Right lobe of liver (tissue), 6 donors: ENCODE measurements at regions not wholly inside any gene's neighbourhood (a gene's known extent, or its start where the extent isn't known, plus 50 kb on each side); places are given as distances from the start of the nearest gene placed in this dataset.

Experiments used
- ATAC-seq, 4 donors: fragments of 200-7000 bp; cut with Tn5 transposase; one replicate each; pipeline ENCODE4 v1.9.1; 2020; ENCODE audit warnings: mild to moderate bottlenecking in 4 of 4, moderate library complexity in 4 of 4
- DNase-seq, 3 donors: peaks; one replicate each; pipeline ENCODE4 v3.0.0-alpha.2; 2020
- H3K27ac ChIP-seq, 3 donors: fragments of 200-600 bp; one replicate each; pipeline ENCODE4 v1.8.0; 2022
- H3K27me3 ChIP-seq, 2 donors: fragments of 200-600 bp; one replicate each; pipeline ENCODE4 v1.8.0; 2022
- H3K36me3 ChIP-seq, 4 donors: fragments of 200-600 bp; sonication (generic) in 1 of 4; one replicate each; pipeline versions ENCODE4 v1.5.1 to v1.8.0; 2017 to 2022; ENCODE audit warnings: control low read depth in 1 of 4
- H3K4me1 ChIP-seq, 4 donors: fragments of 200-600 bp; sonication (generic) in 1 of 4; one replicate each; pipeline versions ENCODE4 v1.5.1 to v1.8.0; 2017 to 2022; ENCODE audit warnings: control low read depth in 1 of 4
- H3K4me3 ChIP-seq, 3 donors: fragments of 200-600 bp; one replicate each; pipeline ENCODE4 v1.8.0; 2022
- H3K9me3 ChIP-seq, 4 donors: fragments of 200-600 bp; sonication (generic) in 1 of 4; one replicate each; pipeline versions ENCODE4 v1.5.1 to v1.8.0; 2017 to 2022; ENCODE audit warnings: control low read depth in 1 of 4
- POLR2A ChIP-seq: fragments of 450-650 bp; IDR thresholded peaks from one replicate; pipeline ENCODE4 v1.6.1; 2017; ENCODE audit warnings: antibody characterized with exemption, mild to moderate bottlenecking
- WGBS: methylation state at CpG from one replicate; pipeline ENCODE4 v1.1.6; 2018; ENCODE audit warnings: low coverage, low lambda C conversion rate; ENCODE audit not compliant: insufficient coverage; ENCODE audit errors: missing lambda C conversion rate; 5-methylcytosine and 5-hydroxymethylcytosine counted together
- intact Hi-C, 2 donors: fragments of 100-400 bp; cut with DNase I; formaldehyde crosslinking; loops; one replicate each; pipeline versions ENCODE4 v1.11.2 to v1.14.1; 2022
- TF ChIP-seq, protein P1 (sequence below), 4 donors: fragments of 200-600 bp in 3 of 4; fragments of 450-650 bp in 1 of 4; IDR thresholded peaks; one replicate each; pipeline versions ENCODE4 v1.5.1 to v1.8.0; 2016 to 2022; ENCODE audit warnings: antibody characterized with exemption in 4 of 4, mild to moderate bottlenecking in 2 of 4
- donor health status: DM: no; HTN: yes; CAD: no.
- donor health status: DM: no; HTN: no; CAD: no.
- donor health status: DM: no; HTN: no; CAD: no.
- donor health status: DM: no; HTN: yes; CAD: no.
- donor health status: DM: no; HTN: yes; CAD: no.

- no peak for ATAC-seq
- Histone ChIP-seq H3K27ac (no peak overlapping the region), H3K9me3 (no peaks in the 10 kb centered on the region), H3K27me3 (no peaks in the 10 kb centered on the region), H3K36me3 (no peaks in the 10 kb centered on the region), H3K4me3 (no peak overlapping the region), H3K4me1 (peaks cover 0 to 15% (median 0%) of the 10 kb centered on the region in 4 donors)
- DNase-seq: no peak
- intact Hi-C loops: no loop called here
- TF ChIP-seq, protein P1, sequence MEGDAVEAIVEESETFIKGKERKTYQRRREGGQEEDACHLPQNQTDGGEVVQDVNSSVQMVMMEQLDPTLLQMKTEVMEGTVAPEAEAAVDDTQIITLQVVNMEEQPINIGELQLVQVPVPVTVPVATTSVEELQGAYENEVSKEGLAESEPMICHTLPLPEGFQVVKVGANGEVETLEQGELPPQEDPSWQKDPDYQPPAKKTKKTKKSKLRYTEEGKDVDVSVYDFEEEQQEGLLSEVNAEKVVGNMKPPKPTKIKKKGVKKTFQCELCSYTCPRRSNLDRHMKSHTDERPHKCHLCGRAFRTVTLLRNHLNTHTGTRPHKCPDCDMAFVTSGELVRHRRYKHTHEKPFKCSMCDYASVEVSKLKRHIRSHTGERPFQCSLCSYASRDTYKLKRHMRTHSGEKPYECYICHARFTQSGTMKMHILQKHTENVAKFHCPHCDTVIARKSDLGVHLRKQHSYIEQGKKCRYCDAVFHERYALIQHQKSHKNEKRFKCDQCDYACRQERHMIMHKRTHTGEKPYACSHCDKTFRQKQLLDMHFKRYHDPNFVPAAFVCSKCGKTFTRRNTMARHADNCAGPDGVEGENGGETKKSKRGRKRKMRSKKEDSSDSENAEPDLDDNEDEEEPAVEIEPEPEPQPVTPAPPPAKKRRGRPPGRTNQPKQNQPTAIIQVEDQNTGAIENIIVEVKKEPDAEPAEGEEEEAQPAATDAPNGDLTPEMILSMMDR (IDR thresholded peaks at IDR 0.05): no peak
- TF ChIP-seq POLR2A: no peak
- 42% methylated on average over 3 of the region's 4 CpGs for WGBS
These were observed 142.1 kb downstream of the BCOR start for GRCh38 chrX:39955625-39956024.

DNA sequence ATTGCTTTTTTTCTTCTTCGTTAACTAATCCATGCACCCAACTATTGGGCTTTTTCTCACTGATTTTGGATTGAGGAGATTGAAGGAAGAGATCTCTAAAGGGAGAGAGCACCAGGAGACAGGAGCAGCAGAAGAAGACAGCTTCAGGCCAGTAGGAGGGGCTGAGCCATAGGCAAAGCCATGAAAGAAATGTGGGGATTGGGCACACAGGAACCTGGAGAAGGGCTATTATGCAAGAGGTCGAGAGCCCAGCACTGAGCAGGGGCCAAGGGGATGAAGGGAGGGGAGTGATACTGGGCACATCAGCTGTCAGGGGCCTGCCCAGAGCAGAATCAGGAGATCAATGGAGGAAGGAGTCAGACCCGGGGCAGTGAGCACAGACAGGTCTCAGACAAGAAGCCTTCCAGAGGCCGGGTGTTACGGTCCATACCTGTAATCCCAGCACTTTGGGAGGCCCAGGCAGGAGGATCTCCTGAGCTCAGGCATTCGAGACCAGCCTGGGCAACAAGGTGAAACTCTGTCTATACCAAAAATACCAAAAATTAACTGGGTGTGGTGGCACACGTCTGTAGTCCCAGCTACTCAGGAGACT is 140.9 kb downstream of the BCOR start:
- H3K27me3 ChIP-seq: no peaks in the 10 kb centered on the region
- TF ChIP-seq, protein P1 (IDR thresholded peaks at IDR 0.05): no peak
- no peak for TF ChIP-seq POLR2A
- H3K4me3 ChIP-seq: no peak overlapping the region
- H3K4me1 ChIP-seq: peaks cover 0 to 15% (median 0%) of the 10 kb centered on the region in 4 donors
- intact Hi-C loops: no loop called here
- 49% methylated on average over 3 of the region's 7 CpGs for WGBS
- no peaks in the 10 kb centered on the region for H3K36me3 ChIP-seq
- H3K27ac ChIP-seq: no peak overlapping the region
- H3K9me3 ChIP-seq: no peaks in the 10 kb centered on the region
- ATAC-seq (no peak), DNase-seq (no peak)

DNA sequence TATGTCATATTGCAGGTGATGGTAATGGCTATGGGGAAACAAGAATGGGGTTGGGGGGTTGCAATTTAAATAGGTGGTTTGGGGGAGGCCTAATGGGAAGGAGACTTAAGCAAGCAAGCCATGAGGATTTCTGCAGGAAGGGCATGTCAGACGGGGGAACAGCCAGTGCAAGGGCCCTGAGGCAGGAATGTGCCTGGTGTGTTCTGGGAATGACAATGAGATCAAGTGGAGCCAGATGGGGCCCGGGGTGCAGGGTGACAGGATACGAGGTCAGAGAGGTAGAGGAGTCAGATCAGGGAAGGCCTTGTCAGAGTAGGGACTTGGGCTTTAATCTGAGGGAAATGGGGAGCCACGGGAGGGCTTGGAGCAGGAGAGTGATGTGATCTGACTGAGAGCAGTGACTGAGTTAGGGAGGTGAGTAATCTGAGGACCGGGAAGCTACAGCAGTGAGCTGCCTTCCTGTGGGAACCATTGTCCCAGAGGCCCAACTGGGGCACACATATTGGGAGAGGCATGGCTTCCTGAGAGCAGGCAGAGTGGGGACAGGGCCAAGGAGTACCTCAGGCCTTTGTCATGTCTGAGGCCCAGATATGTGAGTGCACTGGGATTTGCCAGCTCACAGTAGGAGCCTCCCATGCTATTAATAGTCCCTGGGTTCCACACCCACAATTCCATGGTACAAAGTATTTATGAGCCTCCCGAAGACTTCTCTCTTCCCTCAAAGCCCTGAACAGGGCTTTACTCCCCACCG is 139.8 kb downstream of the BCOR start:
- DNase-seq: no peak
- 63% methylated on average over 4 of the region's 7 CpGs for WGBS
- intact Hi-C loops: no loop called here

DNA sequence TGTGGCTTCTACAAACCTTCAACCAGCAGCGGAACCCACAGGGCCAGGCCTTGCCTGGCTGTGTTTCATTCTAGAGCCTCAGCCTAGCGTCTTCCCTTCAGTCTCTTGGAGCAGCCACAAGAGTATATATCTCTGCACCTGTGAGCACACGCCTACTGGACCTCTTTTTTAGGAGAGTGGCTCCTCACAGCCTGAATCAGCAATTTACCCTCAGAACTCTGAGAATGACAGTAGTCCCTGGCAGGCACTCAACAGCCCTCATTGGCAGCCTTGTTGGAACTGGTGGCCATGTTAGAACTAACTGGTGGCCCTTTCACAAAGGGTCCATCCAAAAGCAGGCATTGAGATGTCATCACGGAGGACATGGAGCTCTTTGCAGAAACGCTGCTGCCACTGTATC is 138.9 kb downstream of the BCOR start:
- intact Hi-C loops: no loop called here
- ATAC-seq (no peak), DNase-seq (no peak)
- no peaks in the 10 kb centered on the region for H3K9me3 ChIP-seq
- 70% methylated on average over 4 of the region's 5 CpGs for WGBS
- no peaks in the 10 kb centered on the region for H3K36me3 ChIP-seq
- H3K4me1 ChIP-seq: peaks cover 0 to 7% (median 0%) of the 10 kb centered on the region in 4 donors
- H3K4me3 ChIP-seq: no peak overlapping the region
- TF ChIP-seq POLR2A: no peak
- TF ChIP-seq, protein P1 (IDR thresholded peaks at IDR 0.05): no peak
- no peaks in the 10 kb centered on the region for H3K27me3 ChIP-seq
- H3K27ac ChIP-seq: no peak overlapping the region

More for the DNA sequence above, 139.8 kb downstream of the BCOR start:
- Histone ChIP-seq H3K4me1 (peaks cover 0 to 15% (median 0%) of the 10 kb centered on the region in 4 donors), H3K4me3 (no peak overlapping the region), H3K36me3 (no peaks in the 10 kb centered on the region), H3K27me3 (no peaks in the 10 kb centered on the region), H3K27ac (no peak overlapping the region), H3K9me3 (no peaks in the 10 kb centered on the region)
- no peak for TF ChIP-seq POLR2A
- TF ChIP-seq, protein P1 (IDR thresholded peaks at IDR 0.05): no peak
- ATAC-seq: no peak
